GM19193 (cell line): ENCODE measurements at regions not wholly inside any gene's neighbourhood (a gene's known extent, or its start where the extent isn't known, plus 50 kb on each side); places are given as distances from the start of the nearest gene placed in this dataset.

Source experiments
- POLR2A ChIP-seq: IDR thresholded peaks from 4 replicates; pipeline ENCODE4 v1.6.1; 2011; ENCODE audit not compliant: insufficient read depth, insufficient read length; ENCODE audit errors: extremely low read depth

DNA sequence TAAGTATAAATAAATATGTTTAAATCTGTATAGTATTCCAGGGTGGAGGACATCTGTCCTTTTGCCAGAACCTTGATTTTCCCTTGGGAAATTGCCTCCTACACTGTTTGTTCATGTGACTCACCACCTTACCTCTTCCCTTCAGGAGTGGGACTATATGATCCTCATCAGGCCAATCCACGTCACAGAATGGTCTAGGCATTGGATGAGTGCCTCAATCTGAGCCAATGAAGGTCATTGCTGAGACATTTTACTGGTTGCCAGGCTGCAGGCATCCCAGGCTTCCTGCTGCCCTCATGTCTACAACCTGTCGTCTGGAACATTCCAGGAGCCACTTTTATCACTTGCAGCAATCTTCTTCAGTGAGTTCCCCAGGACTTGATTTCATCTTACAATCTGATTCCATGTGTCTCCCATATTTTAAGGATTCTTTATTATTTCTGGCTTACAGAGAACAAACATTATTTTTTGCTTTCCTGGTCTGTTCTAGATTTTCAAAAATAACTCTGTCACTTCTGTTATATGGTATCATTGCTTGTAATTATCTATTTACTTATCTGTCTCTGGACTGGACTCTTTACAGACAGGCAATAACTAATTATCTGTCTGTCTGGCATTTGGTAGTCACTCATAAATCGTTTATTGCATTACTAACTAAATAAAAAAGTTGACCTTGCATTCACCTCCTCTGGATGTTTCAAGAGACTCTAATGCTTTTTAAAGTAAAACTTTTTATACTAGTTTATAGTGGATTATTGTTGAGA is 107.3 kb upstream of the APC start:
- TF ChIP-seq POLR2A = no peak

GRCh38 chr5:112634166-112634565 is 103.5 kb upstream of the APC start:
- no peak for TF ChIP-seq POLR2A

GRCh38 chr5:112634796-112635195 is 102.9 kb upstream of the APC start:
- TF ChIP-seq POLR2A = no peak

- TF ChIP-seq POLR2A = no peak
Observed at GRCh38 chr5:112635276-112635675, 102.4 kb upstream of the APC start.

DNA sequence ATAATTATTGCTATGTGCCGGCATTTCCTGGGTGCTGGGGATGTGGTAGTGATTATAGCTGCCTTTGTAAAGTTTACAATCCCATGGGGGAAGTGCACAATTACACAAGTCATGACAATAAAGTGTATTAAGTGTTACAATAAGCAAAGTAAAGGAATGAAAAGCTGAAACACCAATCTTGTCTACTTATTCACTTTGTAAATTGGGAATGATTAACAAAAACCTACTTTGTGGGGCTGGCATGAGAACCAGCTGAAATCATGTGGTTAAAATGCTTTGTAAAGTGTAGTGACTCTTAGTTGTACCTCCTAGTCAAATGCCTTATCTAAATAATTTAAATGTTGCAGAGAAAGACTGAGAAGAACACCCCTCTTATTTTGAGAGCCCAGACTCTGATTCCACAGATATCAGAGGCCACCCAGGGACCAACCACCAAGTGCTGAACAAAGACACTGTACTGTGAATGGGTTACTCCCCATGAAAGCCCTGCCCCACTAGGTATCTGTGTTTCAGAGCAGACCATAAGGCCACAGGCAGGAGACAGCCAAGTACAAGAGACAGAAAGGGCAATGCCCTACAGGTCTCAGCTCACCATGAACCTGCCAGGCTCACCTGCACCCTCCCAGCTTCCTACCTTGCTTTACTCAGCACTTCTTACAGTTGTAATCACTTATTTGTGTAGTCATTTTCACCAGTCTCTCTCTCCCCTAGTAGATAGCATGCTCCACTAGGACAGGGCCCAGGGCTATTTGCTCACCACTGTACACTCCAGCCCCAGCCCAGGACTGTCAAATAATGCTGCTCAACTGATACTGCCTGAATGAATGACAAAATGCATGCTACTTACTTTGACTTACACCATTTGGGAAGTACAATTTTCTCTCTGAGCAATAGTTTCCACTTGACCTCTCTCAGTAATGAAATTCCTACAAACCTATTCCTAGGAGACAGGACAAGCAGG is 101.6 kb upstream of the APC start:
- no peak for TF ChIP-seq POLR2A

- TF ChIP-seq POLR2A = no peak
Observed at GRCh38 chr5:112636751-112637150, 100.9 kb upstream of the APC start.

DNA sequence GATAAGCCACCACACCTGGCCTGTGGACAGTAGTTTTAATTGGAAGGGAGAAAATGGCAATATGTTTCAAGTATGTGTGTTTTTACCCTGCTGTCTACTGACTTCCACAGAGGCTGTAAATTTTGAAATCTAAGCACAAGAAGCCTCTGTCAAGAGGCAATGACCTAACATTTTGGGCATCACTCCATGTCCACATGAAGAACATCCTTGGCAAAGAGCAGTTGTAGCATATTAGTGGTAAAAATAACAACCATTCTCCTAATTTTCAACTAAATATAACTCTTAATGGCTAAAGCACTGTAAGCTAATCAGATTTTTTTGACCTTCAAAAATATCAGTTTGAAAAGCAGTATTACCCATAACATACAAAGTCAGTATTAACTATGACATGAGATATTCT is 100.3 kb upstream of the APC start:
- TF ChIP-seq POLR2A = no peak

GRCh38 chr5:112640546-112640945 is 97.1 kb upstream of the APC start:
- TF ChIP-seq POLR2A = no peak

DNA sequence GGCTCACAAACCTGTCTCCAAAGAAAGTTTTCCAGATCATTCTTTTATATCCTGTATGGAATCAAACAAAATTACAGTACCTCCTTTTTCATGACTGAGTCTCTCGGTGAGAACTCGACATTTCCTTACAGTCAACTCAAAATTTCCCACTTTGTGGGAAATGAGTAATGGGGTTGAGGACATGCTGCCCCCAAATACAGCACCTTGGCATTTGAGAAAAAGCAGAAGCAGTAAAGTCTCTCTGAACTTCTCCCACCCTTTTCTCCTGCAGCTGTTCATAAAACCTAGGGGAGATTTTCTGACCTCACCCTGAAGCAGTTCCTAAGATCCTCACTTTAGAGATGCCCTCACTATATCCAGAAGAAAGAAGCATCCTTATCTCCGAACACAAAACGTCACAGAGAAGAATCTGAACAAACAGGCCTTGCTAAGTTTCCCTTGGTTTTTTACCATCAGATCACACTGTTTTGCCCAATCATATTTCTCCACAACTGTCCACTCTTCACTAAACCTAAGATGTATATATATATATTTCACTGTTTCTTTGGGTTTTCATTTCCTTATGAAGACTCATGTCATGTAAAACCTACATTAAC is 96.1 kb upstream of the APC start:
- no peak for TF ChIP-seq POLR2A

GRCh38 chr5:112642885-112643284 is 94.8 kb upstream of the APC start:
- no peak for TF ChIP-seq POLR2A

DNA sequence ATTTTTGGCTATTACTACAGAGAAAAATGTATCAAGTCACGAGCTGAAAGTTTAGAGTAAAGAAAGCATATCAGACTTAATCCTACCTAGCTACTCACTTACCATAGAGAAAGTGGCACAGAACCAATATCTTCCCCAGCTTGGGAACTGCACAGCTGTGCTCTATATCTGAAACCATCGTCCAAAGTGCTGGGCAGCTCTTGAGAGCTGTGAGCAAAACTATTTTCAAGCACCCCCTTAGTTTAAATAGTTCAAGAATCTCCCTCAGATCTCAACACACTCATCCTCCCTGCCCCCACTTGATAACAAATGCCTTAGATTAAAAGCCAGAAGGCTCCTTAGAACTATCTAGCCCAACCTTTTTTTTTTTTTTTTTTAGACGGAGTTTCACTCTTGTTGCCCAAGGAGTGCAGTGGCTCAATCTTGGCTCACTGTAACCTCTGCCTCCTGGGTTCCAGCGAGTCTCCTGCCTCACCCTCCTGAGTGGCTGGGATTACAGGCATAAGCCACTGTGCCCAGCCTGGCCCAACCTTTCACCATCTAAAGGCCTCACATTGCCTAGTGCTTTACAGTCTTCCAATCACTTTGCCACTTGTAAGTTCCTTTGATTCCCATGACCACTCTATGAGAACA is 94.2 kb upstream of the APC start:
- no peak for TF ChIP-seq POLR2A

GRCh38 chr5:112646139-112646936 is 91.3 kb upstream of the APC start:
- TF ChIP-seq POLR2A = no peak

GRCh38 chr5:112647428-112647827 is 90.3 kb upstream of the APC start:
- no peak for TF ChIP-seq POLR2A

GRCh38 chr5:112648264-112648663 is 89.4 kb upstream of the APC start:
- no peak for TF ChIP-seq POLR2A

DNA sequence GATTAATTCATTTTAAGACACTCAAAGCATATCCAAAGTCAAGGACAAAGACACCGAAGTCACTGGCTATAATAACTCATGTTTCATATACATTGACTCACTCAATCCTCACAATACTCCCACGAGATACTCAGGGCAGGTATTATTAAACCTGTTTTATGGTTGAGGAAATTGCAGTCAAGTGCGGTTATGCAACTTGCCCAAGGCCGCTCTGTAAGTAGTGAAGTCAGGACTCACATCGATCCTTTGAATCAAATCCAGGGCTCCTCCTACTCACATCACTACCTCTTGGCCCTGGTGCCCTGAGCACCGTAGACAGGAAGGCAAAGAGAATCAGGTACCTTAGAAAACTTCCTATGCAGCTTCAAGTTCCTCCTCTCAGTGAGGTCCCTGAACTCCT is 87.8 kb upstream of the APC start:
- TF ChIP-seq POLR2A = no peak

- no peak for TF ChIP-seq POLR2A
Observed at GRCh38 chr5:112653638-112654205, 84.0 kb upstream of the APC start.
